ENCODE measurements at regions not wholly inside any gene's neighbourhood (a gene's known extent, or its start where the extent isn't known, plus 50 kb on each side); places are given as distances from the start of the nearest gene placed in this dataset.

- no peak for TF ChIP-seq CTCF (IDR thresholded peaks at IDR 0.05)
- no peak for TF ChIP-seq POLR2A (IDR thresholded peaks at IDR 0.05)
These were observed 220.6 kb downstream of the TRIM36 start for GRCh38 chr5:114948986-114949621.
